ENCODE measurements at regions not wholly inside any gene's neighbourhood (a gene's known extent, or its start where the extent isn't known, plus 50 kb on each side); places are given as distances from the start of the nearest gene placed in this dataset.

- H2AK5ac ChIP-seq (ENCODE audit: low read depth, low read length), result no peak overlapping the region
- H2BK120ac ChIP-seq (replicated peaks; ENCODE audit: low read depth, low read length), result no peak overlapping the region
- ChIA-PET POLR2A (ENCODE audit: partially characterized antibody) (no interaction called here), CTCF (ENCODE audit: partially characterized antibody) (no interaction called here)
- H4K8ac ChIP-seq (ENCODE audit: extremely low read depth, insufficient read depth, low read length), result no peak overlapping the region
- H3K9ac ChIP-seq (replicated peaks in 1 of 4; ENCODE audit: extremely low read depth in 1 of 4, low read depth in 3 of 4, low read length in 3 of 4), result no peak overlapping the region
- no peak overlapping the region for H3K27ac ChIP-seq (ENCODE audit: low read depth, low read length)
- H3K79me1 ChIP-seq (ENCODE audit: low read depth, low read length), result no peaks in the 10 kb centered on the region
- no peak overlapping the region for H3K18ac ChIP-seq (ENCODE audit: extremely low read depth, low read length)
- no peaks in the 10 kb centered on the region for H3K4me1 ChIP-seq (replicated peaks in 1 of 4; ENCODE audit: control insufficient read depth in 3 of 4, insufficient read depth in 4 of 4, low read length in 3 of 4)
- H2BK5ac ChIP-seq (ENCODE audit: low read depth, low read length), result no peak overlapping the region
- no peak overlapping the region for H3K14ac ChIP-seq (ENCODE audit: insufficient read length)
- no peaks in the 10 kb centered on the region for H3K23me2 ChIP-seq (ENCODE audit: low read depth, low read length)
- DNase-seq (ENCODE audit: low read depth in 1 of 2, low spot score in 2 of 2) (no peak), FAIRE-seq (no peak)
- 91% methylated on average over 2 of the region's 2 CpGs; no CpG with 5 or more reads in 1 of the 2 experiments for WGBS, 2 experiments (ENCODE audit: extremely low coverage in 1 of 2, insufficient coverage in 1 of 2, insufficient read length in 1 of 2, insufficient replicate concordance in 2 of 2, low coverage in 1 of 2, low lambda C conversion rate in 2 of 2, missing lambda C conversion rate in 1 of 2)
- H3K36me3 ChIP-seq (ENCODE audit: control insufficient read depth in 2 of 4, insufficient read depth in 4 of 4, low read length in 3 of 4), result no peaks in the 10 kb centered on the region
- no peak overlapping the region for H3K4me2 ChIP-seq (ENCODE audit: insufficient read depth in 1 of 2, low read depth in 2 of 2, low read length in 2 of 2)
- H2BK12ac ChIP-seq (ENCODE audit: low read depth, low read length), result no peak overlapping the region
- H4K5ac ChIP-seq (ENCODE audit: insufficient read length, low read depth, low read length), result no peak overlapping the region
- no peak overlapping the region for H3K4ac ChIP-seq (replicated peaks; ENCODE audit: insufficient read length, low read depth, low read length)
- peaks cover 5 to 27% of the 10 kb centered on the region in 2 experiments; a peak in 1 of 4 replicates for H3K9me3 ChIP-seq (ENCODE audit: insufficient read depth in 2 of 2, low read depth in 1 of 2, low read length in 1 of 2)
- no peaks in the 10 kb centered on the region for H3K27me3 ChIP-seq (replicated peaks in 1 of 4; ENCODE audit: control insufficient read depth in 3 of 4, extremely low read depth in 1 of 4, insufficient read depth in 3 of 4, low read length in 3 of 4)
- no peak overlapping the region for H4K91ac ChIP-seq (replicated peaks; ENCODE audit: insufficient read length, low read length)
- H2AFZ ChIP-seq (ENCODE audit: low read length), result no peak overlapping the region
- no peak overlapping the region for H3K56ac ChIP-seq (replicated peaks; ENCODE audit: insufficient read length, low read depth, low read length)
- H3K79me2 ChIP-seq (ENCODE audit: control insufficient read depth in 1 of 2, insufficient read depth in 2 of 2, low read length in 2 of 2), result no peaks in the 10 kb centered on the region
- H2BK20ac ChIP-seq (ENCODE audit: low read length), result no peak overlapping the region
- no peak overlapping the region for H2BK15ac ChIP-seq (ENCODE audit: low read length)
- no peak overlapping the region for H3K23ac ChIP-seq (ENCODE audit: insufficient read length)
- no peaks in the 10 kb centered on the region for H4K20me1 ChIP-seq (replicated peaks in 1 of 2; ENCODE audit: control insufficient read depth in 1 of 2, insufficient read depth in 2 of 2, low read length in 2 of 2)
- no peak overlapping the region for H3K4me3 ChIP-seq (ENCODE audit: extremely low read depth in 1 of 4, insufficient read depth in 2 of 4, low read depth in 3 of 4, low read length in 4 of 4)
- no peak for TF ChIP-seq HDAC6 (IDR thresholded peaks at IDR 0.05; ENCODE audit: low read depth, low read length)
- no peak for TF ChIP-seq CHD2 (IDR thresholded peaks at IDR 0.05; ENCODE audit: low read length)
- no peak for TF ChIP-seq TBP (IDR thresholded peaks at IDR 0.05; ENCODE audit: low read depth, low read length)
- no peak for TF ChIP-seq RFX5 (IDR thresholded peaks at IDR 0.05; ENCODE audit: borderline replicate concordance, low read depth, low read length)
- no peak for TF ChIP-seq CTBP2 (IDR thresholded peaks at IDR 0.05; ENCODE audit: borderline replicate concordance, insufficient read depth, insufficient read length, low read length)
- no peak for TF ChIP-seq SIN3A (conservative IDR thresholded peaks at IDR 0.05 in 1 of 2, IDR thresholded peaks at IDR 0.05 in 1 of 2; ENCODE audit: low read depth in 1 of 2, low read length in 2 of 2)
- no peak for TF ChIP-seq PHF8 (conservative IDR thresholded peaks at IDR 0.05; ENCODE audit: low read depth, low read length)
- no peak for TF ChIP-seq ASH2L (IDR thresholded peaks at IDR 0.05; ENCODE audit: low read length)
- TF ChIP-seq FOSL1 (IDR thresholded peaks at IDR 0.05; ENCODE audit: insufficient read depth, low read depth, low read length), result no peak
- no peak for TF ChIP-seq ATF2 (IDR thresholded peaks at IDR 0.05; ENCODE audit: low read length)
- TF ChIP-seq GABPA (IDR thresholded peaks at IDR 0.05; ENCODE audit: borderline replicate concordance, insufficient read depth, low read length), result no peak
These were observed 615.3 kb downstream of the TRIB2 start for GRCh38 chr2:13332060-13332459.

Measured in H1 (cell line).